ENCODE measurements at regions not wholly inside any gene's neighbourhood (a gene's known extent, or its start where the extent isn't known, plus 50 kb on each side); places are given as distances from the start of the nearest gene placed in this dataset.

DNA sequence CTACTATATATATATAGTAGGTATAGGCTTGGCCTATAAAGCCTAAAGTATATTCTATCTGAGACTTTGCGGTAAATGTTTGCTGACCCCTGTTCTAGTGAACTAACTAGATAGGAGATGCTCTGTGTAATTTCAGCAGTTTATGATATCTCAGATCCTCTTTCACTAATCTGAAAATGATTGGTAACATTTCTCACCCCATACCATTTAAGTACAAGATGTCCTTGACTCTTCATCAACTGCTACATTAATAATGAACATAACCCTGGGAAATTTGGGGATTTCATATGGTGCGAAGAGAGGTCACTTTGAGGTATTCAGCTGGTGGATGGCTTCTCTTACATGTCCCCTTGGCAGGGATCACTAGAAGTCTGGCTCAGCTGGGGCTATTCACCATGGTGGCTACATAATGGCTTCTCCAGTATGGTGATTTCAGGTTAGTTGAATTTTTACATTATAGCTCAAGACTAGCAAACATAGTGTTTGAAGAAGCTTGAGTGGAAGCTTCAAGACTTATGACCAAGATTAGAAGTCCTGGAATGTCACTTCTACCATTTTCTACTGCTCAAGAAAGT, 103.6 kb upstream of the MYCBP2 start:
- in situ Hi-C loops (cut with HindIII; ENCODE audit: low pct_unique_long_range_greater_than_20kb, low sequenced_read_pairs) = no loop called here
- DNase-seq (ENCODE audit: low read depth, low spot score) = no peak

DNA sequence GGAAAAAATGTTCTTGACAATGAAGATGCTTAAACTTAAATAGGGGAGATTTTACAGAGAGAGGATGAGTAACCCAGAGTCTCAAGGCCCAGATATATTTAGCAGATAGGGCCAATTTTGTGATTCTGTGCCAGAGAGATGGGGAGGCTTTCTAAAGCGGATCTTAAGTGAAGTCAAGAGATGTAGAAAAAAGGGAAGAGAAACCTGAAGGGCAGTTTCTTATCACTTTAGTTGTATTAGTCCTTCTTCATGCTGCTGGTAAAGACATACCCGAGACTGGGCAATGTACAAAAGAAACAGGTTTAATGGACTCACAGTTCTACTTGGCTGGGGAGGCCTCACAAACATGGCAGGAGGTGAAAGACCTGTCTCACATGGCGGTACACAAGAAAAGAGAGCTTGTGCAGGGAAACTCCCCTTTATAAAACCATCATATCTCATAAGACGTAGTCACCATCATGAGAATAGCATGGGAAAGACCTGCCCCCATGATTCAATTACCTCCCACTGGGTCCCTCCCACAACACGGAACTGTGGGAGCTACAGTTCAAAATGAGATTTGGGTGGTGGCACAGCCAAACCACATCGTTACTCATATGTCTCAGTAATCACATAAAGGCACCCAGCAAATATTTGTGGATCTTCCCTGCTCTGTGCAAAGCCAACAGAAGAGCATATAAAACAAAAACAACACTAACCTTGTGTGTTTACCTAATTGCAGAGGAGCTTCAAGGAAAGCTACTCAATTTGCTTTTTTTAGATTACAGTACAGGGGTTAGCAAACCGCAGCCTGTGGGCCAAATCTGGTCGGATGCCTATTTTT, 102.6 kb upstream of the MYCBP2 start:
- DNase-seq (ENCODE audit: low read depth, low spot score) = no peak
- in situ Hi-C loops (cut with HindIII; ENCODE audit: low pct_unique_long_range_greater_than_20kb, low sequenced_read_pairs) = no loop called here

DNA sequence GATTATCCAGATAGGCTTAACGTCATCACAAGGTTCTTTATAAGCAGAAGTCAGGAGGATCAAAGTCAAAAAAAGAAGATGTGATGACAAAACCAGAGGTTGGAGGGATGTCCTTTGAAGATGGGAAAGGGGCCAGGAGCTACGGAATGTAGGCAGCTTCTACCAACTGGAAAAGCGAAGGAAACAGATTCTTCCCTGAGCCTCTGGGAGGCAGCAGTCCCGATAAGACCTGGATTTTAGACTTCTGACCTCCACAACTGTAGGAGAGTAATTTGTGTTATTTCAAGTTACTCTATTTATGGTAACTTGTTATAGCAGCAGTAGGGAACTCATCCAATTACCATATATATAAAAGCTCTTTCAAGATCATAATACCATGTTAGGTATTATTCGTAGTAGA, 98.8 kb upstream of the MYCBP2 start:
- in situ Hi-C loops (cut with HindIII; ENCODE audit: low pct_unique_long_range_greater_than_20kb, low sequenced_read_pairs) = no loop called here
- no peak for DNase-seq (ENCODE audit: low read depth, low spot score)

DNA sequence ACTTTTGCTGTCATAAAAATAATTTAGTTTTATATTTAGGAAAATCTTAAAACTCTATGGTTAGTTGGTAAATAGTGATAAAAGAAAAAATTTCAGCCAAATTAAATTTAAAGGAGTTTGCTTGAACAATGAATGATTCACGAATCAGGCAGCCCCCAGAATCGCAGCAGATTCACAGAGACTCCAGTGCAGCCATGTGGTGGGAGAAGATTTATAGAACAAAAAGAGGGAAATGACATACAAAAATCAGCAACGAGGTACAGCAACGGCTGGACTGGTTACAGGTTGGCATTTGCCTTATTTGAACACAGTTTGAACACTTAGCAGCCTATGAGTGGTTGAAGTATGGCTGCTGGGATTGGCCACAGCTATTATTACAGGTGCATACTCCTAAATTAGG, 96.4 kb upstream of the MYCBP2 start:
- DNase-seq (ENCODE audit: low read depth, low spot score) = no peak
- in situ Hi-C loops (cut with HindIII; ENCODE audit: low pct_unique_long_range_greater_than_20kb, low sequenced_read_pairs) = no loop called here

DNA sequence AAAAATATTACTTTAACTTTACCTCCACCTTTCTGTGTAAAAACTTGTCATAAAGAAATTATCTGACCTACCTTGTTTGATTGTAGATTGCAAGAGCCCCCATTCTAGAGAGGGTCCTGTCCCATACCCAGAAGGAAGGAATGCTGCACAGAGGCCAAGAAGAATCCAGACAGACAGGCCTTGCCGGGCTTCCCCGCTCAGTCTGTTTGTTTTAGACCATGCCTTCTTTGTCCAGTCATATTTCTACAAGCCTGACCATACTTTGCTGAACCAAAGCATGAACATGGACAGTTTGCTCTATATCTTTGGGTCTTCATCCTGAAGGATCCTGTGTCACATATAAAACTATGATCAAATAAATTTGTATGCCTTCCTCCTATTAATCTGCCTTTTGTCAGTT, 95.8 kb upstream of the MYCBP2 start:
- no peak for DNase-seq (ENCODE audit: low read depth, low spot score)
- in situ Hi-C loops (cut with HindIII; ENCODE audit: low pct_unique_long_range_greater_than_20kb, low sequenced_read_pairs) = no loop called here

DNA sequence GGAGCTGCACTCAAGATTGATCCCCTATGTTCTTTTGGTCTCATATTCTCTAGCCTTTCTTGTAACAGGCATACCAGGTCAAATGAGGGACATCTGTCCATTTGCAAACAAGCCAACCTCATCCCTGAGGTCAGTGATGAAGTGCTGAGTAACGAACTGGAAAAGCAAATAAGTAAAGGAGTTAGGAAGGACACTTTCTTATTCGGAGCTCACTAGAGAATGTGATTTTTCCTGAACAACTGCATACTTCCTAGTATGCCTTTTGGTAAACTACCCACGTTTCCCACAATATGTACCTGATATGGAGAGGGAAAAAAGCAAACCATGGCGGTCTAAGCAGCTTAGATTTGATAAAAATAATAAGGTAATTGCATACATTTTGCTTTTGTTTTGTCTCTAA, 91.0 kb upstream of the MYCBP2 start:
- DNase-seq (ENCODE audit: low read depth, low spot score) = no peak
- in situ Hi-C loops (cut with HindIII; ENCODE audit: low pct_unique_long_range_greater_than_20kb, low sequenced_read_pairs) = no loop called here

DNA sequence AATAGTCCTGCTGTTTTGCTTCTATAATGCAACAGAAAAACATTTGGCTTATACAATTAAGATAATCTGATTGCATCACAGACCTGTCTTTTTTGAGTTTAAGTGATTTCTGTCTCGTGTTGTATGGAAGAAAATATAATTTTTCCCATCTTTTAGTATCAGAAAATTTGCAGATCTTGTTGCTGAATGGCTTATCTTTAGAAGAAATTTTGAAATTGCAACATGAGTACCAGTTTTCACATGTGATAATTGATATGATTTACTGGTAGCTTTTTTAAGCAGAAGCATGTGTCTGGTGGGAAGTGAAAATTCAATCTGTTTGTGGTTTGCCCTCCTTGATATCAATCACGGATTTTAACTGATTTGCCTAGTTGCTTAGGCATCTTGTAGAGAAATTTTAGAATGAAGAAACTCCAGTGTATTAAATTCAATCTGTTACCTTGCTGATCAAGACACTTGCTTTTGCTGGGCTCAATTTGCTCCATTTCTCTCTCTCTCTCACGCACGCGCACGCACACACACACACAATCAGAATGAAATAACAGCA, 89.8 kb upstream of the MYCBP2 start:
- in situ Hi-C loops (cut with HindIII; ENCODE audit: low pct_unique_long_range_greater_than_20kb, low sequenced_read_pairs) = no loop called here
- DNase-seq (ENCODE audit: low read depth, low spot score) = no peak

DNA sequence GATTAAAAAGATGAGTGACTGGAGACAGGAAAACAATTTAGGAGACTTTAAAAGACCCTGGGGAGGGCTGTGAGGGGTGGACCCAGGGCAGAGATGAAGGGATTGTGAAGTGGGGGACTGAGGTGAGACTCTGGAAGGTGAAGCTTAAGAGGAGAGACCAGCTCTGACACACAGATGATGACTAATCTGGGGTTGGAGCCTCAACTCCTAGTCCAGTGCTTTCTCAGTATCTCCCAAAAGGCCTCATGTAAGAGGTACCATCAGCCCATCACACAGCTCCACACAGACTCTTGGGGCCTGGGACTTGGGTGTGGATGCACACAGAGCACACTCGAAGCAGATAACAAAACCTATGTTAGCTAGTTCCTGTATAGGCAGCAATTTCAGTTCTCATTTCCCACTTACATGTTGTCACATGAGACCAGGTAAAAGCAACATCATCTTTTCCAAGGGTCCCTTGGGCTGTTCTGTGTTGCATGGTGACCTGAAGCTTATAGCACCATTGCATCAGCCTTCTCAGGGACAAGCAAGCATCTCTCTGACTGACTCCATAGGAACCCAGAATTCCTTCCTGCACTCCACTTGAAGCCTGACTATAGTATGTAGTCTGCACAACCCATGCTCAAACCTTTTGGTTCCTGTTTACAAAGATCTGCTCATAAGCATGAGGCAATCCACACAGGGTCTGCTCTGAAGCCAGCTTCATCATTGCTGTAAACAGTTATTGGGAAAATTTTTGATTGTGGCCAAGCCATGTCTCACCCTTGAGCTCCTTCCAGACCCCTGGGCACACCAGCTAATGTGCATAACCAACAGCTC, 88.6 kb upstream of the MYCBP2 start:
- in situ Hi-C loops (cut with HindIII; ENCODE audit: low pct_unique_long_range_greater_than_20kb, low sequenced_read_pairs) = no loop called here
- no peak for DNase-seq (ENCODE audit: low read depth, low spot score)

DNA sequence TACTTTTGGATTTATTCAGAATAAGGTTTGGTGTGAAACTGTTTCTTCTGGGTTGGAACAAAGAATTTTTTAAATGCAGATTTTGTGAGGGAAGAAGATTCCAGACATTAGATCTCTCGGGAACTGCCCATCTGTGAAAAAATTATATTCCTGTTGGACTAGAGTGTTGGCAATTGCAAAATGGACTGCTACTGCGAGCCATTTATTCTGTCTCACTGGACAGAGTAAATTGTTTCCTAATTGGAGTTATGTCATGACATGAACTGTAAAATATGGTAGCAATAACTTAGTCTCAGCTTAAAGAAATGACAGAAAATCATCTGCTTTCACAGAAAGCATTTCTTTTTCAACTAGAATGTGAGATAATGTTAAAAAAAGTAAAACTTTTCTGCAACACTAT, 86.0 kb upstream of the MYCBP2 start:
- no peak for DNase-seq (ENCODE audit: low read depth, low spot score)
- in situ Hi-C loops (cut with HindIII; ENCODE audit: low pct_unique_long_range_greater_than_20kb, low sequenced_read_pairs) = no loop called here

DNA sequence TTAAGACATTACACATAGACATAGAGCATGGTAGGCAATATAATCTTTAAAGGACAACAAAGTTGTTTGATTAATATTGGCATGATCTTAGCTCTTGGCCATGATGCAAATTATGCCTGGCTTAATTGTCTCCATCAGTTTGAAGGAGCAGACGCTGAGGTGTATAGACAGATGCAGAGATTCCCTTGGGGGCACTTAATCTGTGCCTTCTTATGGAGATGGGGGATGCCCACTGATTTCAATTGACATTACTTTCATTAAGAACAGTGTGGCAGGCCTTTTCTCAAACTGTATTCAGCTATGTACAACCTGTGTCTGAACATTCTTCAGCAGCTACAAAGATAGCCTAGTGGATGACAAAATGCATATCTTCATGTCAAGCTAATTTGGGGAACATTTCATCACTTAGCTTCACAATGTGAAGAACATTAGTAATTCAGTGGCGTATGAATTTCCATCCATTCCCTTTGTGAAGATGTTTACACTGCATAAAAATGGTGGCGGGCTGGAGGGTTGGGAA, 85.3 kb upstream of the MYCBP2 start:
- DNase-seq (ENCODE audit: low read depth, low spot score) = no peak
- in situ Hi-C loops (cut with HindIII; ENCODE audit: low pct_unique_long_range_greater_than_20kb, low sequenced_read_pairs) = no loop called here

DNA sequence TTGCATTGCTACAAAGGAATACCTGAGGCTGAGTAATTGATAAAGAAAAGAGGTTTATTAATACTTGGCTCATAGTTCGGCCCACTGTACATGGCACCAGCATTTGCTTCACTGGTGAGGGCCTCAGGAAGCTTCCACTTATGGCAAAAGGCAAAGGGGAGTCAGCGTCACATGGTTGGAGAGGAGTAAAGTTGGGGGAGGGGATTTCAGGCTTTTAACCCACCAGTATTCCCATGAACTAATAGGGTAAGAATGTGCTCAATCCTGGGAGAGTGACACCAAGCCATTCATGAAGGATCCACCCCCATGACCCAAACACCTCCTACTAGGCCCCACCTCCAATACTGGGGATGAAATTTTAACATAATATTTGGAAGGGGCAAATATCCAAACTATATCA, 82.5 kb upstream of the MYCBP2 start:
- DNase-seq (ENCODE audit: low read depth, low spot score) = no peak
- in situ Hi-C loops (cut with HindIII; ENCODE audit: low pct_unique_long_range_greater_than_20kb, low sequenced_read_pairs) = no loop called here

DNA sequence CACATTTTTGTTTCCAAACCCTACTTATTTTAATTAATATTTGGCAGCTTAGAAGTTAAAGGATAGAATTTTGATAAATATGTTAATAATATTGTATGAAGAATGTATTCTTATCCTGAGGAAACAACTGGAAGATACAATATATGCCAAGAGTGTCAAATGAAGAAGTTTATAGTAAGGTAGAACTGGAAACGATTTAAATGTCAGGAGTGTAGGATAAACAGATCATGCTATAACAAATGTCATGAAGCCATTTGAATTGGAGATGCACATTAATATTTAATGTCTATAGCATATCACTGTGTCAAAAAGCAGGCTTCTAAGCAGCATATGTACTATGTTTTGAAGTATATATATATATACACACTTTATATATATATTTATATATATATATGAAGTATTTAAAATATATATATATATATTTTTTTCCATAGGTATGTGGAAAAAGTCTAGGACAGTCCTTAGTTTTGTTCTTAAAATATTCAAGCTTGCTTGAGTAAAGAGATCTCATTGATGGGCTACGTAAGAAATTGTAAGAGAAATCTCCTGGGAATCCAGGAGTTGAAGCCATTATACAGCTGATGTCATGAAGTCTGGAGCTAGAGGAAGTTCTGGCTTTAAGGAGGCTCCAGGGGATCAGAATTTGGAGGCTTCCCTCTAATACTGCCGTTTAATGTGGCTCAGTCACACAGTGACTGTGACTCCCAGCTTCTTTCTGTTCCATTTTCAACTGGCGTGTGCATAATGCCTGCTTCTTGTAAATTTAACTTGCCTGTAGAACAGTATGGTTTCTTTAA, 79.9 kb upstream of the MYCBP2 start:
- DNase-seq (ENCODE audit: low read depth, low spot score) = no peak
- in situ Hi-C loops (cut with HindIII; ENCODE audit: low pct_unique_long_range_greater_than_20kb, low sequenced_read_pairs) = no loop called here

DNA sequence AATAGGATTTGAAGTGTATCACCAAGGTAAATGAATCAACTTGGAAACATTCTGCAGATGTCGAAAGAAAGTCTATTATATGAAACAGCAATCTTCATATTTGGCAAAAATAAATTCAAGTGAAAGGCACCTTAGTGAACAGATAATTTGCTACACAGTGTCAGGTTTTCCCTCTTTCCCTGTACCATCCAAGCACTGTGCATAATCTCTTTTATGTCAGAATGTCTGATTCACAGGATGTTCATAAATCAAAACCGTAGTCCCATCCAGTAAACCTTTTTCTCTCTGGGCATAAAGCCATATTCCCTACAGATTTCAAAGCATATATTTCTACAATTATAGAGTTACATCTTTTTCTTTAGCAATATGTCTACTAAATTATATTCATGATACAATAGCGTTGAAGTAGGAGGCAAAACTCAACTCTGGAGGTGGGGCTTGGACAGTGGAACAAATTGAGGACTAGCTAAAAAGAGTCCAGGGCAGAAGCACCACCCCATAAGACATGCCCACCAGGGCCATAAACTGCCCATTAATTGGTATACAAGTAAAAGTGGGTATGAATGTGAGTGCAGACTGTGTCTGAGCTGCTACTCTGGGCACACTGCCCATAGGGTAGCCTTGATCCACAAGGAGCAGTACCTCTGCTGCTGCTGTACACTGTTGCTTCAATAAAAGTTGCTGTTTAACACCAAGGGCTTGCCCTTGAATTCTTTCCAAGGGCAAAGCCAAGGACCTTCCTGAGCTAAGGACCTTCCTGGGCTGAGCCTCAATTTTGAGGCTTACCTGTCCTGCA, 72.1 kb upstream of the MYCBP2 start:
- in situ Hi-C loops (cut with HindIII; ENCODE audit: low pct_unique_long_range_greater_than_20kb, low sequenced_read_pairs) = no loop called here
- DNase-seq (ENCODE audit: low read depth, low spot score) = no peak

DNA sequence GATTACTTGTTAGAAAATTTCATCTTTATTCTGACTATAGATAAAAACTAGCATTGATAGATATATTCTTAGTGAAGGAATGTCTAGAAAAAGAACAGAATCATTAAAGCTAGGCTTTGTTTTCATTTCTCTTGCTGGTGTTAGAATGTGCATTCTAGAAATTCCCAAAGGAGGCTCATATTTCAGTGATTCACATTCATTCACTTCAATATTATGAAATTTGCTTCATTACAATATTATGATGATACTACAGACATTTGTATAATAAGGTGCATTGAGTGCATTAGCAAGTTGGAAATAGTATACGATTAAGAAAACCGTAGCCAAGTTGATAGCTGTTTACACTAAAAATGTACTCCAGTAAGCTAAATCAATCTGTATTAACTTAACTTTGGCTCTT, 70.7 kb upstream of the MYCBP2 start:
- no peak for DNase-seq (ENCODE audit: low read depth, low spot score)
- in situ Hi-C loops (cut with HindIII; ENCODE audit: low pct_unique_long_range_greater_than_20kb, low sequenced_read_pairs) = no loop called here

DNA sequence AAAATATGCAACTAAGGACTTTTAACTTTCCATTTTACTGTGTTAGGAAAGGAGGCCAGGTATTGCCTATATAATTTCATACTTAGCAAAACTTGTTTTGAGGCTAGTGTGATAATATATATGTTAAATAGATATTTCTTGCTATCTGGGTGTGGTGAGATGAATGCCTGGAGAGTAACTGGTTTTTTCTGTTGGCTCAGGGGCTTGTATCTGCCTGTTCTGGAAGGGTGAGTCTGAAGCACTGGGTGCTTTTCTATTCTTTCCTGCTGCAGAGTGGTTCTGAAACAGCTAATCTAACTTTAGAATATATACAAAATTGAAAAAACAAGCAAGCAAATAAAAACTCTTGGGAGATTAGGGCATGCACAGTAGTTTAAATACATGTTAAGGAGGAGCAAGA, 64.6 kb upstream of the MYCBP2 start:
- in situ Hi-C loops (cut with HindIII; ENCODE audit: low pct_unique_long_range_greater_than_20kb, low sequenced_read_pairs) = no loop called here

DNA sequence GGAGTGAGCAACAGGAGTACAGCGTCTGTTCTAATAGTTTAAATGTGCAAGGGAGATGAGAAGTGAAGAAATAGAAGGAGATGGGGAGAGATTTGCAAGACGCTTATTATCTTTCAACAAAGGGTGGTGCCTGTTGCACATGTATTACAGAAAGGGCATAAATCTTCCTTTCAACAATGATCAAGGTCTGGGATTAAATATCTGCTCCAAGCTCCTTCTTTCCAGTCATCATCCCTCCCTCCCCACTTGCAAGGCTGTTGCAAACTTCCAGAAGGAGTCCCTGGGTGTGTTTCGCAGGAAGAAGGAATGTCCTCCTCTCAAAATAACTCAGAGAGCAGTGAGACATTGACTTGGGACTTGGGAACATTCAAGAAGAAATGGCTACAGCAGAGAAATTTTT, 63.5 kb upstream of the MYCBP2 start:
- in situ Hi-C loops (cut with HindIII; ENCODE audit: low pct_unique_long_range_greater_than_20kb, low sequenced_read_pairs) = no loop called here
- DNase-seq (ENCODE audit: low read depth, low spot score) = no peak

More for the DNA sequence above, 64.6 kb upstream of the MYCBP2 start:
- DNase-seq (ENCODE audit: low read depth, low spot score) = no peak

DNA sequence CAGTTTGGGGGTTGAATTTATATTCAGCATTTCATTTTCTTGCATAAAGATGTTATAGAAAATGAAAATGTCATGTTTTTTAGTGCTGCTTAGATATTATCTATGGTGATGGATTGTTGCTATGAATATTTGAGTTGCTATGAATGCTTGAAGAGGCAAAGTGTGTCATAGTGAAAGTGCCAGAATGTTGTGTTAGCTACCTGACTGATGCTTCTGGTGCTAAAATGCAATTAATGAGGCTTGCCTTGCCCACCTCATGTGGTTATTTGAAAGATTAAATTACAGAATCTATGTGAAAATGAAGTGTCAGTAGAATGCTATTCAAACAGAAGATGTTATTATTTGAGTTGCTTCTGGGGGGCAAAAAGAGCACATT, 62.7 kb upstream of the MYCBP2 start:
- DNase-seq (ENCODE audit: low read depth, low spot score) = no peak
- in situ Hi-C loops (cut with HindIII; ENCODE audit: low pct_unique_long_range_greater_than_20kb, low sequenced_read_pairs) = no loop called here
